ENCODE measurements at regions not wholly inside any gene's neighbourhood (a gene's known extent, or its start where the extent isn't known, plus 50 kb on each side); places are given as distances from the start of the nearest gene placed in this dataset.

DNA sequence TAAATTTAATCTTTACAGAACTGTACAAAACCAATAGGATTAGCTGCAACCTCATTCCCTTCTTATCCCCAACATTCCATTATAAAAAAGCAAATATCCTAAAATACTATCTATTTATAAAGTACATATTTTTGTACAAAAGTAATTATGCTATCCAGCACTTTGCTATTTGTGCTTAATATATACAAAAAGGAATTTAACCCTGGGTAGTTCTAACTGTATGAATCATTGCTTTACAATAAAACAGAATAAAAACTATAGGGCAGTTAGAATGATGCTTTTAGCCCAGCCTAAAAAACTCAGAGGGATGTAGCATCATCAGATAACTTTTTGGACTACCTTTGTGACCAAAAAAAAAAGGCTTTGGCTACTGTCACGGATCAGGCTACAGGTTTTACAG, 49.9 kb upstream of the KLHL31 start:
- TF ChIP-seq, protein P1, sequence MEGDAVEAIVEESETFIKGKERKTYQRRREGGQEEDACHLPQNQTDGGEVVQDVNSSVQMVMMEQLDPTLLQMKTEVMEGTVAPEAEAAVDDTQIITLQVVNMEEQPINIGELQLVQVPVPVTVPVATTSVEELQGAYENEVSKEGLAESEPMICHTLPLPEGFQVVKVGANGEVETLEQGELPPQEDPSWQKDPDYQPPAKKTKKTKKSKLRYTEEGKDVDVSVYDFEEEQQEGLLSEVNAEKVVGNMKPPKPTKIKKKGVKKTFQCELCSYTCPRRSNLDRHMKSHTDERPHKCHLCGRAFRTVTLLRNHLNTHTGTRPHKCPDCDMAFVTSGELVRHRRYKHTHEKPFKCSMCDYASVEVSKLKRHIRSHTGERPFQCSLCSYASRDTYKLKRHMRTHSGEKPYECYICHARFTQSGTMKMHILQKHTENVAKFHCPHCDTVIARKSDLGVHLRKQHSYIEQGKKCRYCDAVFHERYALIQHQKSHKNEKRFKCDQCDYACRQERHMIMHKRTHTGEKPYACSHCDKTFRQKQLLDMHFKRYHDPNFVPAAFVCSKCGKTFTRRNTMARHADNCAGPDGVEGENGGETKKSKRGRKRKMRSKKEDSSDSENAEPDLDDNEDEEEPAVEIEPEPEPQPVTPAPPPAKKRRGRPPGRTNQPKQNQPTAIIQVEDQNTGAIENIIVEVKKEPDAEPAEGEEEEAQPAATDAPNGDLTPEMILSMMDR (IDR thresholded peaks at IDR 0.05) = no peak
- TF ChIP-seq POLR2A (IDR thresholded peaks at IDR 0.05) (no peak), EP300 (IDR thresholded peaks at IDR 0.05) (no peak)

Measured in ovary (tissue), 3 donors.